ENCODE measurements at regions not wholly inside any gene's neighbourhood (a gene's known extent, or its start where the extent isn't known, plus 50 kb on each side); places are given as distances from the start of the nearest gene placed in this dataset.

GRCh38 chr17:77646046-77646430, 312.5 kb upstream of the TNRC6C start:
- TF ChIP-seq CTCF (IDR thresholded peaks at IDR 0.05; ENCODE audit: insufficient read depth, low read length, missing control alignments) = no peak
- ChIA-PET POLR2A (interaction anchor here (1.0 kb wide), 1 partner anchor 312 kb away, joined by 3 read pairs; the partner anchor contains the start of gene TNRC6C), CTCF (interaction anchor here (1.2 kb wide), 1 partner anchor 19 kb away, joined by 3 read pairs; no protein-coding TSS in a partner anchor)
- DNase-seq (ENCODE audit: low read depth, low spot score) = no peak
- H3K4me3 ChIP-seq (ENCODE audit: low read depth, low read length) = no peak overlapping the region

GRCh38 chr17:77647531-77647930, 311.0 kb upstream of the TNRC6C start:
- ChIA-PET CTCF (no interaction called here), POLR2A (no interaction called here)
- TF ChIP-seq CTCF (IDR thresholded peaks at IDR 0.05; ENCODE audit: insufficient read depth, low read length, missing control alignments) = no peak
- DNase-seq (ENCODE audit: low read depth, low spot score) = no peak
- H3K4me3 ChIP-seq (ENCODE audit: low read depth, low read length) = no peak overlapping the region

DNA sequence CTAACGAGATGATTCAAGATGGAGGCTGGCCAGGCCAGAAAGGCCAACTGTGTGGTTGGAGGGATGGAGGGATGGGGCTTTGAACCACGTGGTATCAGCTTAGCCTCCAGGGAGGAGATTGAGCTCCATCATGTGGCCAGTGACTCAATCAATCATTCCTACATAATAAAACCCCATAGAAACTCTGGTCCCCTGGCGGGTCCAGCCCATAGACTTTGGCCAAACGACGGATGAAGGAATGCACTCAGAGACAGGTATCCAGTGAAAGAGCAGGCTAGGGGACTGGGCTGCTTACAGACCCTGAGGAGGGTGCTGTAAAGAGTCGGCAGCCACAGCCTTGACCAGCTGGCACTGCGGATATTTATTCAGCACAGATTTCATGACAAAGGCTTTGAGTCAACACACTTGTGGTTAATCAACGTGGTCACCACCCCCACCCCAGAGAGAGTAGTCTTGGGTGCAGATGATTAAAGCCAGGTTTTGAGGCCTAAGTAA, 308.7 kb upstream of the TNRC6C start:
- CTCF ChIA-PET = interaction anchor here (0.9 kb wide), 1 partner anchor 13 kb away, joined by 3 read pairs; no protein-coding TSS in a partner anchor
- DNase-seq (ENCODE audit: low read depth, low spot score) = no peak
- TF ChIP-seq CTCF (IDR thresholded peaks at IDR 0.05; ENCODE audit: insufficient read depth, low read length, missing control alignments) = no peak
- POLR2A ChIA-PET = no interaction called here
- H3K4me3 ChIP-seq (ENCODE audit: low read depth, low read length) = no peak overlapping the region

GRCh38 chr17:77651988-77652387, 306.5 kb upstream of the TNRC6C start:
- no peak for TF ChIP-seq CTCF (IDR thresholded peaks at IDR 0.05; ENCODE audit: insufficient read depth, low read length, missing control alignments)
- DNase-seq (ENCODE audit: low read depth, low spot score) = no peak
- POLR2A ChIA-PET = no interaction called here
- CTCF ChIA-PET = no interaction called here
- H3K4me3 ChIP-seq (ENCODE audit: low read depth, low read length) = no peak overlapping the region

DNA sequence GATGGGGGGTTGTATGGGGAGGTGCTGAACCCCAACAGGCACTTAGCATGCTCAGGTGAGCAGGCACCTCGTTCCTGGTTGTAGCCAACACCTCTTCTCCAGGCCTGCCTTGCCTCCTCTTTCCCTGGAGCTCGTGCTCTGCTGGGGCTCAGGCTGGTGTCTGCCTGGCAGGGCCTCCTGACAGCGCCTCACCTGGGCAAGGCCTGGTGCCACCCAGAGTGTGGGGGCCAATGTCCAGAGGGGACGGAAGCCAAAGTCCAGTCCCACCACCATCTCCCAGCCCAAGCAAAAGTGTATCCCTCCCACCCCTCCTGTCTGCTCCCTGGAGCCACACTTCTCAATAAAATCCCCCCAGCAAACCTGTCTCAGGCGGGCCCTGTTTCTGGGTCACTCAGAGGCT, 304.2 kb upstream of the TNRC6C start:
- no peak for TF ChIP-seq CTCF (IDR thresholded peaks at IDR 0.05; ENCODE audit: insufficient read depth, low read length, missing control alignments)
- DNase-seq (ENCODE audit: low read depth, low spot score) = no peak
- POLR2A ChIA-PET = no interaction called here
- CTCF ChIA-PET = no interaction called here
- no peak overlapping the region for H3K4me3 ChIP-seq (ENCODE audit: low read depth, low read length)

GRCh38 chr17:77654850-77655249, 303.7 kb upstream of the TNRC6C start:
- ChIA-PET POLR2A (no interaction called here), CTCF (no interaction called here)

More at GRCh38 chr17:77654850-77655249, 303.7 kb upstream of the TNRC6C start:
- no peak for DNase-seq (ENCODE audit: low read depth, low spot score)
- no peak overlapping the region for H3K4me3 ChIP-seq (ENCODE audit: low read depth, low read length)
- TF ChIP-seq CTCF (IDR thresholded peaks at IDR 0.05; ENCODE audit: insufficient read depth, low read length, missing control alignments) = no peak

Data from AG04449 (cell line).